NB4 (cell line): ENCODE measurements at regions not wholly inside any gene's neighbourhood (a gene's known extent, or its start where the extent isn't known, plus 50 kb on each side); places are given as distances from the start of the nearest gene placed in this dataset.

ENCODE experiments used
- DNase-seq: peaks from one replicate; pipeline ENCODE4 v3.0.0; 2010; ENCODE audit warnings: low read depth
- H3K4me3 ChIP-seq: one replicate; pipeline ENCODE4 v1.5.1; 2011; ENCODE audit warnings: mild to moderate bottlenecking, low read depth, low read length, moderate library complexity
- CTCF ChIP-seq: IDR thresholded peaks from one replicate; pipeline ENCODE4 v1.5.1; 2012; ENCODE audit warnings: low read depth, low read length
- MAX ChIP-seq: IDR thresholded peaks from 2 replicates; pipeline ENCODE4 v1.6.1; 2011; ENCODE audit warnings: low read depth, low read length
- MYC ChIP-seq: IDR thresholded peaks from 2 replicates; pipeline ENCODE4 v1.6.1; 2011; ENCODE audit warnings: low read depth, low read length
- POLR2A ChIP-seq: IDR thresholded peaks from 2 replicates; pipeline ENCODE4 v1.6.1; 2011; ENCODE audit warnings: mild to moderate bottlenecking; ENCODE audit not compliant: insufficient read length; ENCODE audit errors: extremely low read depth

GRCh38 chr16:82260212-82260795 is 90.3 kb upstream of the MPHOSPH6 start:
- DNase-seq, result no peak
- TF ChIP-seq CTCF (no peak), POLR2A (no peak), MYC (no peak), MAX (no peak)
- no peak overlapping the region for H3K4me3 ChIP-seq

- TF ChIP-seq POLR2A, result no peak
- TF ChIP-seq MYC, result no peak
- no peak for TF ChIP-seq CTCF
- no peak for TF ChIP-seq MAX
- no peak overlapping the region for H3K4me3 ChIP-seq
- no peak for DNase-seq
These were observed 89.7 kb upstream of the MPHOSPH6 start for GRCh38 chr16:82259731-82260130.

- no peak for DNase-seq
- no peak for TF ChIP-seq CTCF
- TF ChIP-seq POLR2A, result no peak
- no peak for TF ChIP-seq MYC
- TF ChIP-seq MAX, result no peak
These were observed 88.0 kb upstream of the MPHOSPH6 start for GRCh38 chr16:82257990-82258389.

GRCh38 chr16:82252582-82252981 is 82.6 kb upstream of the MPHOSPH6 start:
- DNase-seq, result no peak
- no peak for TF ChIP-seq MYC
- no peak for TF ChIP-seq CTCF
- no peak for TF ChIP-seq POLR2A
- no peak for TF ChIP-seq MAX
- no peak overlapping the region for H3K4me3 ChIP-seq

More at GRCh38 chr16:82257990-82258389, 88.0 kb upstream of the MPHOSPH6 start:
- H3K4me3 ChIP-seq, result no peak overlapping the region

GRCh38 chr16:82248677-82249076 is 78.7 kb upstream of the MPHOSPH6 start:
- no peak for DNase-seq
- TF ChIP-seq CTCF, result no peak
- no peak for TF ChIP-seq MYC
- no peak for TF ChIP-seq POLR2A
- no peak for TF ChIP-seq MAX
- H3K4me3 ChIP-seq, result no peak overlapping the region

- no peak overlapping the region for H3K4me3 ChIP-seq
- TF ChIP-seq POLR2A (no peak), MYC (no peak), CTCF (no peak), MAX (no peak)
- DNase-seq, result no peak
These were observed 78.1 kb upstream of the MPHOSPH6 start for GRCh38 chr16:82248012-82248656.
